ENCODE measurements at regions not wholly inside any gene's neighbourhood (a gene's known extent, or its start where the extent isn't known, plus 50 kb on each side); places are given as distances from the start of the nearest gene placed in this dataset.

DNA sequence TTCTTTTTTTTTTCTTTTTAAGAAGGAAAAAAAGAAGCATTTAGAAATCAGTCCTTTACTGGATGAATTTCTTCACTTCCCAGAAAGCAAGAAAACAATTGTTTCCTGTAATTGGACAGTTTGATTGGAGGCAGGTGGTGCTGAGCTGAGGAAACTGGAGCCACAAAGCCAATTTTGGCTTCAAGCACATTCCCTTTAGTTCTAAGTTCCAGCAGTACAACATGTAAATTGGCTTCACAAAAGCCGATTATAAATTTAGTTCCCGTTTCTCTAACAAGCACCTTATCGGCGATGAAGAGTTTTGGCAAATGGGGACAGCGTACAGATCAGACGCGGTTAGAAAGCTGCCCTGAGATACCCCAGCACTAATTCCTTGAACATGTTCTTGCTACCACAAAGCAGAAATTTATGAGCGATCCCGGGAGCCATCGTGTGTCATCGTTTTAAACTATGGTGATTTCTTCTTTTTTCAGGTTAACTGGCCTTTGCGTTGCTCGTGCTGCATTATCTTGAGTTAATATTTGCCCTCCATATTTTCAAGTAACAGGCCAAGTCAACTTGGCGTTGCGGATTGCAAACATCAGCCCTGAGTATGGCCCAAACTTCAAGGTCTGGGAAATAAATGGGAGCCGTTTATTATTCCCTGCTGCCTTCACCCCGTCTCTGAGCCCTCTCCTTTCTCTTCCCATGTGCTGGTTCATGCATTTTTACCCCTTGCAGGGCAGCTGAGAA is 190.4 kb upstream of the ID2 start:
- TF ChIP-seq, protein P1, sequence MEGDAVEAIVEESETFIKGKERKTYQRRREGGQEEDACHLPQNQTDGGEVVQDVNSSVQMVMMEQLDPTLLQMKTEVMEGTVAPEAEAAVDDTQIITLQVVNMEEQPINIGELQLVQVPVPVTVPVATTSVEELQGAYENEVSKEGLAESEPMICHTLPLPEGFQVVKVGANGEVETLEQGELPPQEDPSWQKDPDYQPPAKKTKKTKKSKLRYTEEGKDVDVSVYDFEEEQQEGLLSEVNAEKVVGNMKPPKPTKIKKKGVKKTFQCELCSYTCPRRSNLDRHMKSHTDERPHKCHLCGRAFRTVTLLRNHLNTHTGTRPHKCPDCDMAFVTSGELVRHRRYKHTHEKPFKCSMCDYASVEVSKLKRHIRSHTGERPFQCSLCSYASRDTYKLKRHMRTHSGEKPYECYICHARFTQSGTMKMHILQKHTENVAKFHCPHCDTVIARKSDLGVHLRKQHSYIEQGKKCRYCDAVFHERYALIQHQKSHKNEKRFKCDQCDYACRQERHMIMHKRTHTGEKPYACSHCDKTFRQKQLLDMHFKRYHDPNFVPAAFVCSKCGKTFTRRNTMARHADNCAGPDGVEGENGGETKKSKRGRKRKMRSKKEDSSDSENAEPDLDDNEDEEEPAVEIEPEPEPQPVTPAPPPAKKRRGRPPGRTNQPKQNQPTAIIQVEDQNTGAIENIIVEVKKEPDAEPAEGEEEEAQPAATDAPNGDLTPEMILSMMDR (conservative IDR thresholded peaks at IDR 0.05; ENCODE audit: low read depth, low read length): no peak
- no peak for DNase-seq (ENCODE audit: low read depth)

DNA sequence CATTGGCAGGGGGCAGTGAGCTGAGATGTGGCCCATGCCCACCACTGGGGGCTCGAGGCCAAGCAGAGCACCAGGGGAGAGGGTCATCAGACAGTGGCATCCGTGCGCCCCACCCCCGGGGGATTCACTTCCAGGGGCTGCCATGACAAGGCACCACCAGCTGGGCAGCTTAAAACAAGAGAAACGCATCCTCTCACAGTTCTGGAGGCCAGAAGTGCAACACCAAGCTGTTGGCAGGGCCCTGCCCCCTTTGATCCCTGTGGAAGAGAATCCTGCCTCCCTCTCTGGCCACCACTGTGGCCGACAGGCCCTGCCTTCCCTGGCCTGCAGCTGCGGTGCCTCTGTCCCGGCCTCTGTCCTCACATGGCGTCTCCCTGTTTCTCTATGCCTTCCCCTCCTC is 187.7 kb upstream of the ID2 start:
- TF ChIP-seq, protein P1 (conservative IDR thresholded peaks at IDR 0.05; ENCODE audit: low read depth, low read length): no peak
- H3K4me3 ChIP-seq (ENCODE audit: low read length): no peak overlapping the region
- DNase-seq (ENCODE audit: low read depth): no peak

More for the DNA sequence above, 190.4 kb upstream of the ID2 start:
- no peak overlapping the region for H3K4me3 ChIP-seq (ENCODE audit: low read length)

DNA sequence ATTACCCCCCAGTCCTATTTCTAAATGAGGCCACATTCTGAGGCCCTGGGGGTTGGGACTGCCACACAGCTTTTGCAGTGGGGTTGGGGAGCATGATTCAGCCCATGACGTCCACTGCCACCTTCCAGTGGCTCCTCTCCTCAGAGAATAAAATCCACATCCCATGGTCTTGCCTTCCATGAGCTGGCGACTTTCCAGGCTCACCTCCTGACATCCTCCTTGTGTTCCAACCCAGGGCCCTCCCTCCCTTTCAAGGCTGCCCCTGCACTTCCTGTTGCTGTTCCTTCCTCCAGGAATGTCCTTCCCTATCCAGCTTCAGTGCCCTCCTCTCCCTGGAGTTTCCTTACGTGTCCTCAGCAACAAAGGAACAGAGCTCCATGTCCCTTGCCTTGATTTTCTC is 187.3 kb upstream of the ID2 start:
- no peak for DNase-seq (ENCODE audit: low read depth)
- no peak overlapping the region for H3K4me3 ChIP-seq (ENCODE audit: low read length)
- TF ChIP-seq, protein P1 (conservative IDR thresholded peaks at IDR 0.05; ENCODE audit: low read depth, low read length): no peak

DNA sequence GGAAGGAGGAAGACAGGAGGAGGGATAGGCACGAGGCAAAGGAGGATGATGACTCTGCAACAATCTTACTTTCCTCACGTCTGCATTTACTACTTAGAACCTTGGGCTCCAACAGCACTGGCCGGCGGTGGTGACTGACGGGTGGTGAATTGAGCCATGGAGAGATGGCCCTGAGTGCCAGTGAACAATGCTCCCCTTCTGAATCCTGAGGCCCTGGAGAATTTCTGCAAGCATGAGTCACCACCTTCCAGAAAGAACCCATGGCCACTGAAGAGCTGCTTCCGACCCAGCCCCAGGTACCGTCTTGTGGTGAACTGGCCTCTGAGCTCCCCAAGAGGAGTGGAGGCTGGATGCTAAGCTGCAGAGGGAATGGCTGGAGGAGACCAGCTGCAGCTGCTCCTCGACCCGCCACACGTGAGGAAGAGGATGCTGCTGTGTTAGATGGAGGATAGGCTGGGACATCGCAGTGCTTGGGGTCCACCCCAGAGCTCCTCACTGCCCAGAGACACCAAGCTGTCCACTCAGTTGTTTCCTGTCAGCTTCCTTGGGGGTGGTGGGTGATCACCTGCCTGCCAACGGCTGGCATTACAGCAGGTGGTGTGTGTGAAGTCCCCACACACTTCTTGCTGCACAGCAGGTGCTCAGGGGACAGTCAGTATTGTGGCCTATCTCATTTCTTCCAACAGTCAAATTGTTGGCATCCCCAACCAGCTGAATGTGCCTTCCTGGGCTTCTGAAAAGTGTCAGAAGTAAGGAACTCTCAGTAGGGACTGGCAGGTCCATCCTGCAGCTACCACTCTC is 186.5 kb upstream of the ID2 start:
- TF ChIP-seq, protein P1 (conservative IDR thresholded peaks at IDR 0.05; ENCODE audit: low read depth, low read length): no peak
- no peak overlapping the region for H3K4me3 ChIP-seq (ENCODE audit: low read length)
- no peak for DNase-seq (ENCODE audit: low read depth)

DNA sequence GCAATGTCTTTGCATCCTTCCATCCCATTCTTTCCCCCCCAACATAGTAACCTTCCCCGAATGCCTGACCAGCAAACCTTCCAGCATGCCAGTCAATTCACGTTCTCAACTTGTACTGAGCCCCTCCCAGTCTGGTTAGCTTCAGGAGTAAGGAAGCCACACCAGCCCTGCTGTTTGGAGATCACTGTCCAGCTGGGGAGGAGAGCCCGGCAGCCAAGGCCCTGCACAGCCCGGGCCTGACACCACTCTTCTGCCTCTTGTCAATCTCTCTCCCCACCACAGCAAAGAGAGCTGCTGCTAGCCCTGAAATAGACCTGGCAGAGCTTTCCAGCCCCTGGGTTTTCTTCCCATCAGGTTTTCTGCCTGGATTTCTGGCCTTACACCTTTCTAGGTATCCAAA is 185.8 kb upstream of the ID2 start:
- DNase-seq (ENCODE audit: low read depth): no peak
- H3K4me3 ChIP-seq (ENCODE audit: low read length): no peak overlapping the region
- TF ChIP-seq, protein P1 (conservative IDR thresholded peaks at IDR 0.05; ENCODE audit: low read depth, low read length): no peak

DNA sequence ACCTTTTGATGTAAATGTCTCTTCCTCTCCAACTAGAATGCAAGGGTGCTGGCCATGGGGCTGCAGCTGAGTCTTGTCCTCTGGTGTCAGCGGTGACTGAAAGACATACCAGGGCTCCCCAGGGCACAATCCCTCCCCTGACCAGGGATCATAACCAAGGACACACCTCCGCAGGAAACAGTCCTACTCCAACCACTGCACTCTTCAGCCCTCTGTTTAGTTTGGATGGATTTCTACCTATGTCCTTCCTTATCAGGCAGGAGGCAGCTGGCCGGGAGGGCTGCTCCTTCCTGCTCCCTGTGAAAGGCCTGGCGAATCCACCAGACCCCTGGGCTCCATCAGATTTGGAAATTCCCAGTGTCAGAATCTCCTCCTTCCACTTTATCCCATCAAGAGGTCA is 185.2 kb upstream of the ID2 start:
- no peak overlapping the region for H3K4me3 ChIP-seq (ENCODE audit: low read length)
- no peak for DNase-seq (ENCODE audit: low read depth)
- TF ChIP-seq, protein P1 (conservative IDR thresholded peaks at IDR 0.05; ENCODE audit: low read depth, low read length): no peak

DNA sequence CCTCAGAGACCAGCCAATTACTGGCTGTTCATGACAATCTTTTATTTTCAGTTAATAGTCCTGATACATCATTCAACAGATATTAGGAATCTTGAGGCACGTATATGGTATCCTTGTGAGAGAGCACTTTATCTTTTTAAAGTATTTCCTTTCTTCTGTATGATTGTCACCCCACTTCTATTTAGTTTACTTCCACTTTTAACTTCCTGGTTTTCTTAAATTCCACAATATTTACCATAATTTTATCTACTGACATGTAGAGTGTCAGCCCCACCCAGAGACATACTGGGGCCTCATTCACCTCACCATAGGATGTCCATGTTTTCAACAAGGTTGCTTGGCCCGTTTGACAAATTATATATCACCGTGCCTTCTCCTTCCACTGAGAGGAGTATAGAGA is 182.9 kb upstream of the ID2 start:
- H3K4me3 ChIP-seq (ENCODE audit: low read length): no peak overlapping the region
- DNase-seq (ENCODE audit: low read depth): no peak
- TF ChIP-seq, protein P1 (conservative IDR thresholded peaks at IDR 0.05; ENCODE audit: low read depth, low read length): no peak

All from retinal pigment epithelial cell (primary cell).